ENCODE measurements at regions not wholly inside any gene's neighbourhood (a gene's known extent, or its start where the extent isn't known, plus 50 kb on each side); places are given as distances from the start of the nearest gene placed in this dataset.

GRCh38 chr5:124453221-124454051 is 293.0 kb downstream of the ZNF608 start:
- TF ChIP-seq CTCF (IDR thresholded peaks at IDR 0.05) (no peak), EZH2 (IDR thresholded peaks at IDR 0.05; ENCODE audit: borderline replicate concordance, insufficient read depth, low read depth, low read length, poor library complexity, severe bottlenecking) (no peak)
